GM12872 (cell line): ENCODE measurements at regions not wholly inside any gene's neighbourhood (a gene's known extent, or its start where the extent isn't known, plus 50 kb on each side); places are given as distances from the start of the nearest gene placed in this dataset.

Experiments used
- TF ChIP-seq, protein P1 (sequence below): IDR thresholded peaks from 3 replicates; pipeline ENCODE4 v1.5.1; 2011; ENCODE audit warnings: low read depth, mild to moderate bottlenecking, low read length, moderate library complexity; ENCODE audit not compliant: insufficient read depth

DNA sequence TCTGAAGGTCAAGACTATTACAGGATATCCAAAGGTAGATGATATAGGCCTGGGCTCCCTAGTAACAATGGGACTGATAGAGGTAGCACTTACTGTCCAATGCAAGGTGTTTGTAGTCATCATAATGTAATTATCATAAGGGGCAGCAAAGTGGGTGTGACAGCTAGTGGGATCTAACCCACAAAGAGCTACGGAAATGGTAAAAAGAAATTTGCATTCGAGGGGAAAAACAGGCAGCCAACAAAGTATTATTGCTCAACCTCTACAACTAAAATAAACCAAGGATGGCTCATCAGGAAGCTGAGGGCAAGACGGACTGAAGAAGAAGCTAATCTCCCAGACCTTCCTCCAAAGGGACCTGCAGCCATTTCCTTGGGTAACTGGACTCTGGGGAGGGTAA lies 211.0 kb downstream of the WDR11 start:
- TF ChIP-seq, protein P1, sequence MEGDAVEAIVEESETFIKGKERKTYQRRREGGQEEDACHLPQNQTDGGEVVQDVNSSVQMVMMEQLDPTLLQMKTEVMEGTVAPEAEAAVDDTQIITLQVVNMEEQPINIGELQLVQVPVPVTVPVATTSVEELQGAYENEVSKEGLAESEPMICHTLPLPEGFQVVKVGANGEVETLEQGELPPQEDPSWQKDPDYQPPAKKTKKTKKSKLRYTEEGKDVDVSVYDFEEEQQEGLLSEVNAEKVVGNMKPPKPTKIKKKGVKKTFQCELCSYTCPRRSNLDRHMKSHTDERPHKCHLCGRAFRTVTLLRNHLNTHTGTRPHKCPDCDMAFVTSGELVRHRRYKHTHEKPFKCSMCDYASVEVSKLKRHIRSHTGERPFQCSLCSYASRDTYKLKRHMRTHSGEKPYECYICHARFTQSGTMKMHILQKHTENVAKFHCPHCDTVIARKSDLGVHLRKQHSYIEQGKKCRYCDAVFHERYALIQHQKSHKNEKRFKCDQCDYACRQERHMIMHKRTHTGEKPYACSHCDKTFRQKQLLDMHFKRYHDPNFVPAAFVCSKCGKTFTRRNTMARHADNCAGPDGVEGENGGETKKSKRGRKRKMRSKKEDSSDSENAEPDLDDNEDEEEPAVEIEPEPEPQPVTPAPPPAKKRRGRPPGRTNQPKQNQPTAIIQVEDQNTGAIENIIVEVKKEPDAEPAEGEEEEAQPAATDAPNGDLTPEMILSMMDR = no peak

DNA sequence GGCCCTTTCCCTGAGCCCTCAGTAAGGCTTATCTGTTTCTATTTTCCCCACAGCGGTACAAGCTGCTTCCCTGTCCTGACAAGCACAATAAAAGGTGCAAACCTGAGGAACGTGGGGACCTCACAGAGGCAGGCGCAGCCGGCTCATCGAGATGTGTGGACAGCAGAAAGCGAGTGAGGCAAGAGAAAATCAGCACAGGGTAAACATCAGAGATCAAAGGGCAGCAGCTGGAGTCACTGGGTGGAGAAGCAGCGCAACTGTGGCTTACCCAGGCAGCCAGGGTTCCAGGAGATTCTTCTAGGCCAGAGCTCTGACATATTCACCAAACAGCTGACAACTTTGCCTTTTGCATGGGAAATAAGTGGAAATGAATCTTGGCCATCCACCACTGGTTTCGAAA lies 212.6 kb downstream of the WDR11 start:
- TF ChIP-seq, protein P1 = no peak

DNA sequence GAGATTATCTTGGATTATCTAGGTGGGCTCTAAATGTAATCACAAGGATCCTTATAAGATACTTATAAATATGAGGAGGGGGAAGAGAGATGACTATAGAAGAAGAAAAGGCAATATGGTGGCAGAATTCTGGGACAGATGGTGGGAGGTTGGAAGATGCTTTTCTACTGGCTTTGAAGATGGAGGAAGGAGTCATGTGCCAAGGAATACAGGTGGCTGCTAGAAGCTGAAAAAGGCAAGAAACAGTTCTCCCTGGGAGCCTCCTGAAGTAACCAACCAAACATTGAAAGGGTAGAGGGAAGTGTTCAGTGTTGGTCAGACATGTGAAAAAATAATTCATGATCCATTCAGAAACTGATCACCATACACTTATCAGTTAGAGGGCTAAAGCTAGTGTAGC lies 213.3 kb downstream of the WDR11 start:
- TF ChIP-seq, protein P1 = no peak

DNA sequence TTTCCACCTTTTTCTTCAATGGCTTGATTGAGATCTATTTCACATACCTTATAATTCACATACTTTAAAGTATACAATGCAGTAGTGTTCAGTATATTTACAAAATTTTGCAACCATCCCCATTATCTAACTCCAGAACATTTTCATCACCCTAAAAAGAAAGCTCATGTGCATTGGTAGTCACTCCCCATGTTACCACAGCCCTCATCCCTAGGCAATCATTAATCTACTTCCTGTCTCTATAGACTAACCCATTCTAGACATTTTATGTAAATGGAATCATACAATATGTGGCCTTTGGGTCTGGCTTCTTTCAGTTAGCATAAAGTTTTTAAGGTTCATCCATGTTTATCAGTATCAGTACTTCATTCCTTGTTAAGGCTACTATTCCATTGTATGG lies 214.2 kb downstream of the WDR11 start:
- TF ChIP-seq, protein P1 = no peak

DNA sequence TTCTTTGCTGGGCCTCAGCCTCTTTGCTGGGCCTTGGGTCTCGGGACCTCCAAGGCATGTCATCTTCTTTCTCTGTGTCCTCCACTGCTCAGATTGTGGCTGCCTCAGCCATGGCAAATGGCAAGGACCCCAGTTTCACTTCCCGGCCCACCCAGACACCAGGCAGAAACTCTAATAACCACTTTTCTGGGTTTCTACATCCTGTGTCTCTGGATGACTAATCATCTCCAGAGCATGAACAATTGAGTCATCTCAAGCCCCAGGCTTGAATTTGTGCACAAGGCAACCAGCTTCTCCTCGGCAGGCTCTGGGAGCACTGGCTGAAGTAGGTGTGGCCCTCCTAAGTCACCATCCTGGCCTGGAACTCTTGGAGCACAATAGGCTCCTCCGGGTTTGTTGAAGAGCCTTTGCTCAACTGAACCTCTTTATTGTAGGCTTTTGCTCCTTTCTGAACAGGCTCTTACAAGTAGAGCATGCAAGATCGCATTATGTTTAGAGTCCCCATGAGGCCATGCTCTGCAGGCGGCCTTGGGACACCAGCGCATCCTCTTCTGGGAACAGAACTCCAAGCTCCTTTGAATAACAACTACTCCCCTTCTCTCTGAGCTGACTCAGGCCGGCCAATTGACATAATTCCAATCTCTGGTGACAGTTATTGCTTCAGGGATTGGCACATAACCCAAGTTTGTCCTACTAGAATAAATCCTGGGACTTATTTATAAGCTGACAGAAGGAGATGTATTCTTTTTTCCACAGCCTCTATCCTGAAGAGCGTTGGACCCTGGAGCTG lies 218.1 kb downstream of the WDR11 start:
- TF ChIP-seq, protein P1 = no peak

DNA sequence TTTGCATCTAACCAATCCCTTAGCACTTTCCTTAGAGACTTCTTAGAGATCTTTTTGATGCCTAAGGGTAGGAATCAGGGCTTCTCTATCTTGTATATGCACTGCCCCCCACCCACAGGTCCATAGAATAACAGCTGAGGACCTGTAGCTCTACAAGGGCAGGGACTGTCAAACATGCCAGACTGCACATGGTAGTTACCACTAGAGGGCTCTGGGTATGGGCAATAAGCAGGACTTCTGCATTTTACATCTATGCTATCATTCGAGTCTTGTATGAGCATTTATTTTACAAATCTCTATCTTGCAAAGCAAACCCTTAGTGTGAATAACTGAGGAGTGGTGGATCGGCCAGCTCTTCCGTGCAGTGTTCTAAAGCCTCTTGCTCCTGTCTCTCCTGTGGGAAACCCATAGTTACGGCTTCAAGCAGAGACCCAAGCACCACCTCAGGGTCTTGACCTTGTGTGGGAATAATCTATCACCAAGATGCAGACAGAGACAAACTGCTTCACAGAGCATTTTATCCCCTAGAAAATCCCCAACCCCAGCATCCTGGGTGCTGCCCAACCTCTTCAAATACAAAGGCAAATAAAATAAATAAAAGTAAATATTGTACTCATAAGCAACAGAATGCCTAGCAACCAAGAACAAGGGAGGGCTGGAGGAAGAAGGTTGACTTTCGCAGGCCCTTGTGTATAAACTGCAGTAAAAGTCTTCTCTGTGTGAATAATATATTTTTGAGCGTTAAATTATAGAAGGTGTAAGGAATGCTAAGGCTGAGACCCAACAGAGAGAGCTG lies 219.3 kb downstream of the WDR11 start:
- TF ChIP-seq, protein P1 = peak; percentile 65

DNA sequence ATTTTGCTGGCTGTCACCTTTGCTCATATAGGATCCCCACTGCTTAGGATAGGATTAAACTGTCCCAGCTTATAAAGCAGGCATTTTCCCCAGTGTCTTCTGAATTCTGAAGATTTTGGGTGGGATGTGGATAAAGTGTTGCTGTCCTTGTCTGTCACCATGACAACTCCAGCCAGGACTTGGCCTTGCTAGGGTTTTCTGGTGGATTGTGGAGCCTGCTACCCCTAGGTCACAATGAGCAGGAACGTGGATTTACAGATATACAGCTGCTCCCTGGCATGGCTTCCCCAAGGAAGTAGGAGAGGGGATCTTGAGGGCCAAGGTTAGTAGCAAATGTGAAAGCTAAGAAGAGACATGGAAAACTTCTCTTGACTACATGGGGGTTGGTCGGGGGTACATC lies 220.7 kb downstream of the WDR11 start:
- TF ChIP-seq, protein P1 = no peak
